ENCODE measurements at regions not wholly inside any gene's neighbourhood (a gene's known extent, or its start where the extent isn't known, plus 50 kb on each side); places are given as distances from the start of the nearest gene placed in this dataset.

DNA sequence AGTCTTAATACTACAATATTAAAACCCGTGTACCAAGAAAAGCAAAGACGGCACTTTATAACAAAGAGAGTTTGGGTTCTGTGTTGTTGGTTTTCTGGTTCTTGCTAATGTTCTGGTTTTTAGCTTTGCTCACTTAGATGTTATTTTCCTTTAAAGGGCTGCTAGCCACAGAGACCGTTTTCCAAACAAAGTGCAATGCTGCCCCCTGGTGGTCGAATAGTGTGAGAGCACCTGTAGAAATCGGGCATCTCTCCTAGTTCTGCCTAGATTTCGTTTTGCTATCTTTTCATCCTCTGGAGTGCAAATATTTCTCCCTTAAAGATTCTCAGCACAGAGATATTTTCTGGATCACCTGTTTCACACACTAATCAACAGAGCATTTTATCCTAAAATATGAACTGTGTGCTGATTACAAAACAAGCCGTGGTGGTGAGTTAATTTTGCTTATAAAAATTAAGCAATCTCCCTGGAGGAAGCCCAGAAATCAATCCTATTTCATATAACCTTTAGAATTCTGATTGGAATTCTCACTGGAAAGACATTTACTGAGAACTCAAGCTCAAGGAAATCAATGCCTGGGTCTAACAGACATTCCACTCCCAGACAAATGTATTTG lies 334.5 kb upstream of the NOCT start:
- TF ChIP-seq, protein P1, sequence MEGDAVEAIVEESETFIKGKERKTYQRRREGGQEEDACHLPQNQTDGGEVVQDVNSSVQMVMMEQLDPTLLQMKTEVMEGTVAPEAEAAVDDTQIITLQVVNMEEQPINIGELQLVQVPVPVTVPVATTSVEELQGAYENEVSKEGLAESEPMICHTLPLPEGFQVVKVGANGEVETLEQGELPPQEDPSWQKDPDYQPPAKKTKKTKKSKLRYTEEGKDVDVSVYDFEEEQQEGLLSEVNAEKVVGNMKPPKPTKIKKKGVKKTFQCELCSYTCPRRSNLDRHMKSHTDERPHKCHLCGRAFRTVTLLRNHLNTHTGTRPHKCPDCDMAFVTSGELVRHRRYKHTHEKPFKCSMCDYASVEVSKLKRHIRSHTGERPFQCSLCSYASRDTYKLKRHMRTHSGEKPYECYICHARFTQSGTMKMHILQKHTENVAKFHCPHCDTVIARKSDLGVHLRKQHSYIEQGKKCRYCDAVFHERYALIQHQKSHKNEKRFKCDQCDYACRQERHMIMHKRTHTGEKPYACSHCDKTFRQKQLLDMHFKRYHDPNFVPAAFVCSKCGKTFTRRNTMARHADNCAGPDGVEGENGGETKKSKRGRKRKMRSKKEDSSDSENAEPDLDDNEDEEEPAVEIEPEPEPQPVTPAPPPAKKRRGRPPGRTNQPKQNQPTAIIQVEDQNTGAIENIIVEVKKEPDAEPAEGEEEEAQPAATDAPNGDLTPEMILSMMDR (IDR thresholded peaks at IDR 0.05; ENCODE audit: insufficient read depth, low read length, missing control alignments), result peak; percentile 72
- no peak overlapping the region for H3K4me3 ChIP-seq (ENCODE audit: low read depth, low read length)
- POLR2A ChIA-PET, result no interaction called here
- peak; percentile 26 for DNase-seq (ENCODE audit: low read depth, low spot score)
- CTCF ChIA-PET, result interaction anchor here (0.7 to 3.9 kb wide), 41 partner anchors 9 to 1557 kb away, joined by 3 to 55 read pairs (median 4); partner anchors contain the start of gene SLC7A11

DNA sequence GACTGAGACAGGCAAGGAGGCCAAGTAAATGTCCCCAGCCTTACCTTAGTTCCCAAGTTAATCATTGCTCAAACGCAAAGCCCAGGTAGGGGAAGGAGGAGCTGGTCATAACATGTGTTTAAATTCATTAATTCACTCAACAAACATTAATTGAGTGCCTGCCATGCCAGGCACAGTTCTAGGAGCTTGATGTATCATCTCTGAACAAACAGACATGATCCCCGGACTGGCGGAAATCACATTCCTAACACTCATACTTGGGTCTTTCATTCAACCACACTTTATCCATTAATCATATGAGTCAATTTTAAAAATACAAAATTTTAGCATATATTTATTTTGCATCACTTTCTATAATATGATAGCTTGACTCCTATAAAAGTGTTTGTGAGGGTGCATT lies 335.3 kb upstream of the NOCT start:
- ChIA-PET CTCF (interaction anchor here (0.7 to 3.9 kb wide), 32 partner anchors 9 to 1556 kb away, joined by 3 to 55 read pairs (median 6); partner anchors contain the start of gene SLC7A11), POLR2A (no interaction called here)
- TF ChIP-seq, protein P1 (IDR thresholded peaks at IDR 0.05; ENCODE audit: insufficient read depth, low read length, missing control alignments), result no peak
- DNase-seq (ENCODE audit: low read depth, low spot score), result no peak
- H3K4me3 ChIP-seq (ENCODE audit: low read depth, low read length), result no peak overlapping the region

GRCh38 chr4:138678985-138679746 lies 336.4 kb upstream of the NOCT start:
- no peak for DNase-seq (ENCODE audit: low read depth, low spot score)
- CTCF ChIA-PET, result interaction anchor here (1.0 to 3.9 kb wide), 13 partner anchors 9 to 859 kb away, joined by 3 to 55 read pairs (median 8); no protein-coding TSS in a partner anchor
- no peak overlapping the region for H3K4me3 ChIP-seq (ENCODE audit: low read depth, low read length)
- POLR2A ChIA-PET, result no interaction called here
- TF ChIP-seq, protein P1 (IDR thresholded peaks at IDR 0.05; ENCODE audit: insufficient read depth, low read length, missing control alignments), result no peak

- no peak overlapping the region for H3K4me3 ChIP-seq (ENCODE audit: low read depth, low read length)
- ChIA-PET CTCF (interaction anchor here (0.7 to 1.5 kb wide), 5 partner anchors 19 to 857 kb away, joined by 3 to 5 read pairs (median 4); no protein-coding TSS in a partner anchor), POLR2A (no interaction called here)
- no peak for DNase-seq (ENCODE audit: low read depth, low spot score)
- TF ChIP-seq, protein P1 (IDR thresholded peaks at IDR 0.05; ENCODE audit: insufficient read depth, low read length, missing control alignments), result no peak
Measured at GRCh38 chr4:138677748-138678147, 337.8 kb upstream of the NOCT start.

- CTCF ChIA-PET, result interaction anchor here (1.0 to 1.5 kb wide), 2 partner anchors 100 to 642 kb away, joined by 5 read pairs; no protein-coding TSS in a partner anchor
- H3K4me3 ChIP-seq (ENCODE audit: low read depth, low read length), result no peak overlapping the region
- POLR2A ChIA-PET, result no interaction called here
- no peak for DNase-seq (ENCODE audit: low read depth, low spot score)
- TF ChIP-seq, protein P1 (IDR thresholded peaks at IDR 0.05; ENCODE audit: insufficient read depth, low read length, missing control alignments), result no peak
Measured at GRCh38 chr4:138677212-138677611, 338.4 kb upstream of the NOCT start.

DNA sequence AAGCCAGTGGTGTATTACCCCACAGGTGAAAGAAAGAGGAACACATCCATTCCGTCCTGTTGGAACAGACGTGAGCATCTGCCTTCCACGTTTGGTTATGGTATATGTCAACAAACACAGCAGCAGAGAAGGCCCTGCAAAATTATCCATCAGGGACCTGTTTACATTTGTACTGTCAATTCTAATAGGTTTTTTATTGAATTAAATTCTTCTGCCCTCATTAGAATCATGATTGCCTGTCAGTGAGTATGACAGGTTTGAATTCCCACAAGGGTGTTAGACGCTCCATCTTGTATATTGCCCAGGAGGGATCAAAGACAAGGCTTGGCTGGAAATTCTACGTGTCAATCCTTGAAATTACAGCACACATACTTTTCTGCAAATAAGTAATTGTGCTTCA lies 339.9 kb upstream of the NOCT start:
- H3K4me3 ChIP-seq (ENCODE audit: low read depth, low read length), result no peak overlapping the region
- ChIA-PET CTCF (no interaction called here), POLR2A (no interaction called here)
- TF ChIP-seq, protein P1 (IDR thresholded peaks at IDR 0.05; ENCODE audit: insufficient read depth, low read length, missing control alignments), result no peak
- DNase-seq (ENCODE audit: low read depth, low spot score), result no peak

Data from AG04449 (cell line).